Endothelial cell of umbilical vein (primary cell): ENCODE measurements at regions not wholly inside any gene's neighbourhood (a gene's known extent, or its start where the extent isn't known, plus 50 kb on each side); places are given as distances from the start of the nearest gene placed in this dataset.

Experiments used
- BruUV-seq: library from RNA; stranded (reverse); fragments of 400-500 nt; replicated peaks from 2 replicates; lab custom pipeline; 2021; lab: Mats Ljungman, UMichigan
- CTCF ChIA-PET: fragments of 300-600, 350-600 bp; sonication (Branson Sonifier 250); formaldehyde crosslinking; loops from one replicate; lab custom pipeline; 2021; ENCODE audit warnings: antibody characterized with exemption, inconsistent platforms; lab: Charles Lee
- POLR2A ChIA-PET: fragments of 300-600, 350-600 bp; sonication (Branson Sonifier 250); formaldehyde crosslinking; loops from one replicate; lab custom pipeline; 2021; ENCODE audit warnings: antibody characterized with exemption, inconsistent platforms; lab: Charles Lee
- DNase-seq: peaks from one replicate; pipeline ENCODE4 v3.0.0-alpha.2; 2011; ENCODE audit warnings: low read depth, low spot score
- FAIRE-seq: peaks from 2 replicates; lab custom pipeline; 2011; peaks lifted over from hg19 to GRCh38; lab: Jason Lieb, UNC
- H2AFZ ChIP-seq: 2 replicates; pipeline ENCODE4 v1.6.0; 2012; ENCODE audit warnings: low read depth, low read length, control low read depth, inconsistent platforms
- H3K27ac ChIP-seq: 2 replicates; pipeline ENCODE4 v1.5.1; 2011; ENCODE audit warnings: low read depth, mild to moderate bottlenecking, control low read depth, low read length, moderate library complexity; ENCODE audit not compliant: insufficient read depth
- H3K27me3 ChIP-seq, 2 experiments: 2 replicates each; pipeline versions ENCODE4 v1.6.0 to v1.6.1; 2011; ENCODE audit warnings: low read length in 2 of 2, mixed read lengths in 1 of 2; ENCODE audit not compliant: control insufficient read depth in 2 of 2, insufficient read depth in 2 of 2
- H3K36me3 ChIP-seq, 2 experiments: 2 replicates in 1 of 2; 3 replicates in 1 of 2; pipeline ENCODE4 v1.5.1; 2011; ENCODE audit warnings: low read length in 2 of 2, mild to moderate bottlenecking in 1 of 2, moderate library complexity in 1 of 2; ENCODE audit not compliant: control insufficient read depth in 2 of 2, insufficient read depth in 2 of 2; ENCODE audit errors: extremely low read depth in 1 of 2
- H3K4me1 ChIP-seq: 3 replicates; pipeline ENCODE4 v1.5.1; 2011; ENCODE audit warnings: mild to moderate bottlenecking, low read length; ENCODE audit not compliant: control insufficient read depth, insufficient read depth; ENCODE audit errors: extremely low read depth
- H3K4me2 ChIP-seq: 2 replicates; pipeline ENCODE4 v1.6.1; 2011; ENCODE audit warnings: low read length, control low read depth, mixed read lengths; ENCODE audit not compliant: insufficient read depth
- H3K4me3 ChIP-seq, 3 experiments: fragments of 200-600 bp in 1 of 3; sonication (generic), shearing (Covaris generic) in 1 of 3; replicated peaks in 1 of 3; 2 replicates each; pipeline ENCODE4 v1.5.1; 2011 to 2016; ENCODE audit warnings: control low read depth in 3 of 3, low read length in 3 of 3, mild to moderate bottlenecking in 2 of 3, inconsistent platforms in 1 of 3, low read depth in 1 of 3, moderate library complexity in 1 of 3; ENCODE audit not compliant: insufficient read depth in 1 of 3
- H3K79me2 ChIP-seq: 2 replicates; pipeline ENCODE4 v1.6.0; 2012; ENCODE audit warnings: low read length, inconsistent platforms; ENCODE audit not compliant: control insufficient read depth, insufficient read depth
- H3K9ac ChIP-seq: replicated peaks from 2 replicates; pipeline ENCODE3; 2011; ENCODE audit warnings: low read length, control low read depth; ENCODE audit not compliant: insufficient read depth; ENCODE audit errors: extremely low read depth
- H3K9me1 ChIP-seq: replicated peaks from 3 replicates; pipeline ENCODE4 v1.6.0; 2011; ENCODE audit warnings: mild to moderate bottlenecking, low read length; ENCODE audit not compliant: control insufficient read depth, insufficient read depth; ENCODE audit errors: extremely low read depth
- H3K9me3 ChIP-seq: replicated peaks from 2 replicates; pipeline ENCODE4 v1.5.1; 2012; ENCODE audit warnings: low read length, inconsistent platforms; ENCODE audit not compliant: control insufficient read depth, insufficient read depth
- H4K20me1 ChIP-seq: replicated peaks from 2 replicates; pipeline ENCODE3; 2011; ENCODE audit warnings: mild to moderate bottlenecking, low read length; ENCODE audit not compliant: control insufficient read depth, insufficient read depth; ENCODE audit errors: extremely low read depth
- EZH2 ChIP-seq: IDR thresholded peaks from 2 replicates; pipeline ENCODE4 v1.6.1; 2012; ENCODE audit warnings: borderline replicate concordance, low read depth, mild to moderate bottlenecking, moderate library complexity, low read length, inconsistent platforms; ENCODE audit not compliant: severe bottlenecking
- FOS ChIP-seq: IDR thresholded peaks from 2 replicates; pipeline ENCODE4 v1.6.1; 2011; ENCODE audit warnings: mild to moderate bottlenecking, low read length, moderate library complexity, borderline replicate concordance; ENCODE audit not compliant: insufficient read depth
- GATA2 ChIP-seq: IDR thresholded peaks from 2 replicates; pipeline ENCODE4 v1.7.0; 2011; ENCODE audit warnings: low read depth, mild to moderate bottlenecking, moderate library complexity, mixed read lengths, low read length; ENCODE audit not compliant: insufficient read length, insufficient read depth
- JUN ChIP-seq: IDR thresholded peaks from 2 replicates; pipeline ENCODE4 v1.6.1; 2011; ENCODE audit warnings: borderline replicate concordance, low read depth; ENCODE audit not compliant: insufficient read length, insufficient read depth
- MAX ChIP-seq: IDR thresholded peaks from 2 replicates; pipeline ENCODE4 v1.6.1; 2011; ENCODE audit not compliant: insufficient read depth, insufficient read length
- MYC ChIP-seq: IDR thresholded peaks from one replicate; pipeline ENCODE4 v1.6.1; 2011; ENCODE audit warnings: mild to moderate bottlenecking, low read depth, low read length
- POLR2A ChIP-seq: IDR thresholded peaks from 2 replicates; pipeline ENCODE4 v1.6.1; 2012; ENCODE audit warnings: low read depth, mild to moderate bottlenecking, control low read depth, low read length
- POLR2AphosphoS5 ChIP-seq: IDR thresholded peaks from 2 replicates; pipeline ENCODE4 v1.6.1; 2012; ENCODE audit warnings: low read depth, mild to moderate bottlenecking, control low read depth, low read length, moderate library complexity; ENCODE audit not compliant: insufficient read depth
- dilution Hi-C: fragments of 300-500 bp; cut with MboI; formaldehyde crosslinking; loops from one replicate; pipeline ENCODE4 v1.15.0; 2019; ENCODE audit warnings: low sequenced_read_pairs; ENCODE audit not compliant: extremely low pct_ligation_motif_present
- intact Hi-C: fragments of 100-400 bp; cut with micrococcal nuclease; formaldehyde crosslinking; loops from one replicate; pipeline ENCODE4 v1.10.0; 2022
- TF ChIP-seq, protein P1 (sequence below), 2 donors: IDR thresholded peaks; 1 replicate in 1 of 2; 2 replicates in 1 of 2; pipeline ENCODE4 v1.5.1; 2011; ENCODE audit warnings: low read length in 2 of 2, mild to moderate bottlenecking in 2 of 2, moderate library complexity in 2 of 2, control low read depth in 1 of 2, inconsistent platforms in 1 of 2, low read depth in 1 of 2; ENCODE audit not compliant: insufficient read depth in 1 of 2; ENCODE audit errors: extremely low read depth in 1 of 2

GRCh38 chr1:4971666-4972065, 317.3 kb downstream of the AJAP1 start:
- Histone ChIP-seq H3K9me3 (peaks cover 2% of the 10 kb centered on the region), H3K27me3 (no peaks in the 10 kb centered on the region), H3K9me1 (no peaks in the 10 kb centered on the region), H4K20me1 (no peaks in the 10 kb centered on the region), H3K79me2 (no peaks in the 10 kb centered on the region), H3K36me3 (no peaks in the 10 kb centered on the region), H3K4me3 (no peak overlapping the region), H3K4me2 (no peak overlapping the region), H3K4me1 (no peaks in the 10 kb centered on the region), H2AFZ (no peak overlapping the region), H3K9ac (no peak overlapping the region), H3K27ac (no peak overlapping the region)
- CTCF ChIA-PET: no interaction called here
- POLR2A ChIA-PET: no interaction called here
- no peak for DNase-seq
- intact Hi-C loops: no loop called here
- dilution Hi-C loops: no loop called here
- BruUV-seq: no TSS peak
- TF ChIP-seq GATA2: no peak
- TF ChIP-seq JUN: no peak
- TF ChIP-seq, protein P1, sequence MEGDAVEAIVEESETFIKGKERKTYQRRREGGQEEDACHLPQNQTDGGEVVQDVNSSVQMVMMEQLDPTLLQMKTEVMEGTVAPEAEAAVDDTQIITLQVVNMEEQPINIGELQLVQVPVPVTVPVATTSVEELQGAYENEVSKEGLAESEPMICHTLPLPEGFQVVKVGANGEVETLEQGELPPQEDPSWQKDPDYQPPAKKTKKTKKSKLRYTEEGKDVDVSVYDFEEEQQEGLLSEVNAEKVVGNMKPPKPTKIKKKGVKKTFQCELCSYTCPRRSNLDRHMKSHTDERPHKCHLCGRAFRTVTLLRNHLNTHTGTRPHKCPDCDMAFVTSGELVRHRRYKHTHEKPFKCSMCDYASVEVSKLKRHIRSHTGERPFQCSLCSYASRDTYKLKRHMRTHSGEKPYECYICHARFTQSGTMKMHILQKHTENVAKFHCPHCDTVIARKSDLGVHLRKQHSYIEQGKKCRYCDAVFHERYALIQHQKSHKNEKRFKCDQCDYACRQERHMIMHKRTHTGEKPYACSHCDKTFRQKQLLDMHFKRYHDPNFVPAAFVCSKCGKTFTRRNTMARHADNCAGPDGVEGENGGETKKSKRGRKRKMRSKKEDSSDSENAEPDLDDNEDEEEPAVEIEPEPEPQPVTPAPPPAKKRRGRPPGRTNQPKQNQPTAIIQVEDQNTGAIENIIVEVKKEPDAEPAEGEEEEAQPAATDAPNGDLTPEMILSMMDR (IDR thresholded peaks at IDR 0.05; ENCODE audit: extremely low read depth in 1 of 2, insufficient read depth in 1 of 2, low read depth in 1 of 2, low read length in 2 of 2): no peak
- TF ChIP-seq MYC: no peak
- no peak for TF ChIP-seq EZH2
- TF ChIP-seq FOS: no peak
- no peak for TF ChIP-seq POLR2A
- TF ChIP-seq MAX: no peak
- TF ChIP-seq POLR2AphosphoS5: no peak
- FAIRE-seq: no peak
